OCI-LY7 (cell line): ENCODE measurements at regions not wholly inside any gene's neighbourhood (a gene's known extent, or its start where the extent isn't known, plus 50 kb on each side); places are given as distances from the start of the nearest gene placed in this dataset.

Experiments
- BruUV-seq: library from RNA; stranded (reverse); fragments of 400-500 nt; replicated peaks from 2 replicates; lab custom pipeline; 2021; lab: Mats Ljungman, UMichigan
- CTCF ChIA-PET: fragments of 300-600 bp; sonication (Branson Sonifier 250); formaldehyde crosslinking; loops from one replicate; lab custom pipeline; 2022; ENCODE audit warnings: antibody characterized with exemption; ENCODE audit not compliant: unreplicated experiment; lab: Charles Lee
- POLR2A ChIA-PET: fragments of 300-600 bp; sonication (Branson Sonifier 250); formaldehyde crosslinking; loops from one replicate; lab custom pipeline; 2022; ENCODE audit warnings: antibody characterized with exemption; lab: Charles Lee
- DNase-seq: peaks from one replicate; pipeline ENCODE4 v3.0.0-alpha.2; 2015; ENCODE audit warnings: low spot score
- H2AFZ ChIP-seq: fragments of 200-600 bp; sonication (generic), shearing (Covaris generic); 2 replicates; pipeline ENCODE4 v1.6.1; 2014; ENCODE audit warnings: mild to moderate bottlenecking, antibody characterized with exemption, low read length, moderate library complexity
- H3K27ac ChIP-seq: fragments of 200-600 bp; sonication (generic); 2 replicates; pipeline ENCODE4 v1.5.1; 2014; ENCODE audit warnings: mixed run types, low read depth, mild to moderate bottlenecking, moderate library complexity, low read length, inconsistent platforms; ENCODE audit not compliant: poor library complexity, severe bottlenecking
- H3K36me3 ChIP-seq: fragments of 200-600 bp; sonication (generic); 2 replicates; pipeline ENCODE4 v1.6.1; 2014; ENCODE audit warnings: mild to moderate bottlenecking, antibody characterized with exemption, low read length, moderate library complexity, mixed read lengths; ENCODE audit not compliant: insufficient read depth
- H3K4me1 ChIP-seq: fragments of 200-600 bp; sonication (generic); 2 replicates; pipeline ENCODE4 v1.5.1; 2014; ENCODE audit warnings: mild to moderate bottlenecking, low read length; ENCODE audit not compliant: insufficient read depth, poor library complexity, severe bottlenecking
- H3K4me2 ChIP-seq: fragments of 200-600 bp; sonication (generic); 2 replicates; pipeline ENCODE4 v1.6.1; 2014; ENCODE audit warnings: mild to moderate bottlenecking, low read length
- H3K4me3 ChIP-seq: fragments of 200-600 bp; sonication (generic); 2 replicates; pipeline ENCODE4 v1.5.1; 2014; ENCODE audit warnings: mild to moderate bottlenecking, low read depth, low read length; ENCODE audit not compliant: poor library complexity, severe bottlenecking
- H3K79me2 ChIP-seq: fragments of 200-600 bp; sonication (generic); 2 replicates; pipeline ENCODE4 v1.6.1; 2016; ENCODE audit warnings: low read depth, mild to moderate bottlenecking, low read length, moderate library complexity, mixed read lengths; ENCODE audit not compliant: insufficient read depth
- H3K9me2 ChIP-seq: fragments of 200-600 bp; sonication (generic); 2 replicates; pipeline ENCODE4 v1.6.1; 2016; ENCODE audit warnings: mild to moderate bottlenecking, low read length, mixed read lengths; ENCODE audit not compliant: insufficient read depth
- H3K9me3 ChIP-seq: fragments of 200-600 bp; sonication (generic); 2 replicates; pipeline ENCODE4 v1.6.1; 2014; ENCODE audit warnings: mild to moderate bottlenecking, mixed run types, low read length, mixed read lengths
- H4K20me1 ChIP-seq: fragments of 200-600 bp; sonication (generic); 2 replicates; pipeline ENCODE4 v1.6.1; 2014; ENCODE audit warnings: mild to moderate bottlenecking, antibody characterized with exemption, low read length, moderate library complexity, mixed read lengths; ENCODE audit not compliant: insufficient read depth
- EZH2phosphoT487 ChIP-seq: fragments of 200-600 bp; sonication (generic); IDR thresholded peaks from 2 replicates; pipeline ENCODE4 v1.6.1; 2018; ENCODE audit warnings: low read depth, borderline replicate concordance, mild to moderate bottlenecking, mixed run types, antibody characterized with exemption, low read length, moderate library complexity, mixed read lengths
- intact Hi-C: fragments of 100-400 bp; cut with micrococcal nuclease; formaldehyde crosslinking; loops from one replicate; pipeline ENCODE4 v1.10.0; 2022; ENCODE audit not compliant: unreplicated experiment
- TF ChIP-seq, protein P1 (sequence below): fragments of 200-600 bp; sonication (generic); conservative IDR thresholded peaks from 2 replicates; pipeline ENCODE4 v1.5.1; 2014; ENCODE audit warnings: mild to moderate bottlenecking, antibody characterized with exemption, low read length, moderate library complexity, mixed read lengths

DNA sequence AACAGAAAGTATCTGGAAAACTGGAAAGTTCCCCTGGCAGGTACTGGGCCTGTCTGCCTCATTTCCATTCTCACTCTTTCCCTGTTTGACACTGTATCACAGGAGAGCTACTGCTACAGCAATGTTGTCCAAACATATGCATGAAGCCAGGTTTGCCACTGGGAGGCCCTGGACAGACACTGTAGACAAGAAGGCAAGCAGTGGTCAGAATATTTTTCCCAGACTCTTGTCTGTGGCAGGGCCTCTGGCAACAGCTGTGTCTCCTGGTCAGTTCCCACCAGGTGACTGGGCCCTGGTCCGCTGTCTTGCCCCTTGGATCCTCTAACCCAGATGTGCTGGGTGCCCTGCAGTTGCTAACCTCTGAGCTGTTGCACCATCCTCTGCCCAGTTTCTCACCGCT, 178.9 kb upstream of the FANCL start:
- no peak for TF ChIP-seq EZH2phosphoT487
- TF ChIP-seq, protein P1, sequence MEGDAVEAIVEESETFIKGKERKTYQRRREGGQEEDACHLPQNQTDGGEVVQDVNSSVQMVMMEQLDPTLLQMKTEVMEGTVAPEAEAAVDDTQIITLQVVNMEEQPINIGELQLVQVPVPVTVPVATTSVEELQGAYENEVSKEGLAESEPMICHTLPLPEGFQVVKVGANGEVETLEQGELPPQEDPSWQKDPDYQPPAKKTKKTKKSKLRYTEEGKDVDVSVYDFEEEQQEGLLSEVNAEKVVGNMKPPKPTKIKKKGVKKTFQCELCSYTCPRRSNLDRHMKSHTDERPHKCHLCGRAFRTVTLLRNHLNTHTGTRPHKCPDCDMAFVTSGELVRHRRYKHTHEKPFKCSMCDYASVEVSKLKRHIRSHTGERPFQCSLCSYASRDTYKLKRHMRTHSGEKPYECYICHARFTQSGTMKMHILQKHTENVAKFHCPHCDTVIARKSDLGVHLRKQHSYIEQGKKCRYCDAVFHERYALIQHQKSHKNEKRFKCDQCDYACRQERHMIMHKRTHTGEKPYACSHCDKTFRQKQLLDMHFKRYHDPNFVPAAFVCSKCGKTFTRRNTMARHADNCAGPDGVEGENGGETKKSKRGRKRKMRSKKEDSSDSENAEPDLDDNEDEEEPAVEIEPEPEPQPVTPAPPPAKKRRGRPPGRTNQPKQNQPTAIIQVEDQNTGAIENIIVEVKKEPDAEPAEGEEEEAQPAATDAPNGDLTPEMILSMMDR: no peak
- intact Hi-C loops: no loop called here
- Histone ChIP-seq H3K27ac (no peak overlapping the region), H3K4me3 (no peak overlapping the region), H3K9me2 (no peaks in the 10 kb centered on the region), H3K9me3 (no peaks in the 10 kb centered on the region), H4K20me1 (no peaks in the 10 kb centered on the region), H3K4me1 (no peaks in the 10 kb centered on the region), H2AFZ (no peak overlapping the region), H3K36me3 (no peaks in the 10 kb centered on the region), H3K4me2 (no peak overlapping the region), H3K79me2 (no peaks in the 10 kb centered on the region)
- POLR2A ChIA-PET: no interaction called here
- CTCF ChIA-PET: no interaction called here
- BruUV-seq: no TSS peak
- DNase-seq: no peak

DNA sequence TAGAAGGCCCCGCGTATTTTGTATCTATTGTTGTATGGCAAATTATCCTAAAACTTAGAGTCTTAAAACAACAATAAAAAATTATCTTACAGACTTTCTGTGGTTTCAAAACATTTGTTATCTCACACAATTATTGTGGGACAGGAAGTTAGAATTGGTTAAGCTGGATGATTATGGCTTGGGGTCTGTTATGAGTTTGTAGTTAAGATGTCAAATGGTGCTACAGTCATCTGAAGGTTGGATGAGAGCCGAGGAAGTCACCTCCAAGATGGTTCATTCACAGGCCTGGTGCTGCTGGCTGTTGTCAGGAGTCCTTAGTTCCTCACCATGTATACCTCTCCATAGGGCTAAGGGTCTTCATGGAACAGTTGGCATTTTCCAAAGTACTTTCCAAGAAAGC, 175.6 kb upstream of the FANCL start:
- TF ChIP-seq, protein P1: no peak
- no peak for TF ChIP-seq EZH2phosphoT487
- BruUV-seq: no TSS peak
- POLR2A ChIA-PET: no interaction called here
- intact Hi-C loops: no loop called here
- Histone ChIP-seq H3K79me2 (no peaks in the 10 kb centered on the region), H3K27ac (no peak overlapping the region), H3K36me3 (no peaks in the 10 kb centered on the region), H3K4me1 (no peaks in the 10 kb centered on the region), H3K9me2 (no peaks in the 10 kb centered on the region), H3K4me3 (no peak overlapping the region), H4K20me1 (no peaks in the 10 kb centered on the region), H2AFZ (no peak overlapping the region), H3K4me2 (no peak overlapping the region), H3K9me3 (no peaks in the 10 kb centered on the region)
- no peak for DNase-seq
- CTCF ChIA-PET: no interaction called here

DNA sequence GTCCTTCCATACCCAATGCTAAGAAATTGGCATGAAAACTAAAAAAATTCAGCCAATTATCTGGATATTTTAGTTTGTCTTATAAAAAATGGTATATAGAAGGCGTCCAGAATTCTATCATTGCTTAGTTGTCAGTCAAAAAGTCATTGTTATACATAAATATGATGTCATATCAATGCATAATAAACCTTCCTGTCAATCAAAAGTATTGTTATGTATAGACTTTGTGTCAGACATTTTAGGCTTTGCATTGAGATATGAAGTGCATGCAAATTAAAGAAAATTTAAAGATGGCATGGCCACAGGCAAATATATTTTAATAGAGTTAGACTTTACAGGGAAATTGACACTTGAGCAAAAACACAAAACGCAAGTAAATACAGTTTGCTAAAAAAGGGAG, 173.4 kb upstream of the FANCL start:
- Histone ChIP-seq H3K9me2 (no peaks in the 10 kb centered on the region), H3K4me2 (no peak overlapping the region), H3K4me3 (no peak overlapping the region), H3K36me3 (no peaks in the 10 kb centered on the region), H3K9me3 (no peaks in the 10 kb centered on the region), H2AFZ (no peak overlapping the region), H4K20me1 (no peaks in the 10 kb centered on the region), H3K4me1 (no peaks in the 10 kb centered on the region), H3K79me2 (no peaks in the 10 kb centered on the region), H3K27ac (no peak overlapping the region)
- intact Hi-C loops: no loop called here
- no TSS peak for BruUV-seq
- no peak for TF ChIP-seq EZH2phosphoT487
- TF ChIP-seq, protein P1: no peak
- CTCF ChIA-PET: no interaction called here
- no peak for DNase-seq
- POLR2A ChIA-PET: no interaction called here
